Loucy (cell line): ENCODE measurements at regions not wholly inside any gene's neighbourhood (a gene's known extent, or its start where the extent isn't known, plus 50 kb on each side); places are given as distances from the start of the nearest gene placed in this dataset.

ENCODE experiments used
- H2AFZ ChIP-seq: fragments of 200-600 bp; sonication (generic); 2 replicates; pipeline ENCODE4 v1.6.0; 2016; ENCODE audit warnings: antibody characterized with exemption, mild to moderate bottlenecking, low read length, moderate library complexity
- H3F3A ChIP-seq: fragments of 200-600 bp; 2 replicates; pipeline ENCODE4 v1.6.0; 2016; ENCODE audit warnings: antibody characterized with exemption, low read depth, mild to moderate bottlenecking
- H3K27me3 ChIP-seq: fragments of 200-600 bp; sonication (generic); 2 replicates; pipeline ENCODE4 v1.6.1; 2014; ENCODE audit warnings: low read length, mild to moderate bottlenecking; ENCODE audit not compliant: insufficient read depth, poor library complexity, severe bottlenecking
- H3K36me3 ChIP-seq: fragments of 200-600 bp; sonication (generic); 2 replicates; pipeline ENCODE4 v1.6.1; 2016; ENCODE audit warnings: low read length; ENCODE audit not compliant: insufficient read depth
- H3K4me1 ChIP-seq: fragments of 200-600 bp; sonication (generic); 2 replicates; pipeline ENCODE4 v1.5.1; 2014; ENCODE audit warnings: low read length, mild to moderate bottlenecking; ENCODE audit not compliant: insufficient read depth, poor library complexity, severe bottlenecking
- H3K4me2 ChIP-seq: fragments of 200-600 bp; sonication (generic); 2 replicates; pipeline ENCODE4 v1.6.0; 2014; ENCODE audit warnings: antibody characterized with exemption, low read length, low read depth, mild to moderate bottlenecking; ENCODE audit not compliant: poor library complexity, severe bottlenecking
- H3K4me3 ChIP-seq: fragments of 200-600 bp; sonication (generic); 2 replicates; pipeline ENCODE4 v1.5.1; 2014; ENCODE audit warnings: low read length, mild to moderate bottlenecking, mixed read lengths; ENCODE audit not compliant: poor library complexity, severe bottlenecking
- H3K79me2 ChIP-seq: fragments of 200-600 bp; sonication (generic); 2 replicates; pipeline ENCODE4 v1.6.1; 2014; ENCODE audit warnings: low read length; ENCODE audit not compliant: insufficient read depth
- H3K9ac ChIP-seq: fragments of 200-600 bp; sonication (generic); 2 replicates; pipeline ENCODE4 v1.6.0; 2014; ENCODE audit warnings: mild to moderate bottlenecking, low read depth, low read length, moderate library complexity; ENCODE audit not compliant: poor library complexity, severe bottlenecking
- H3K9me2 ChIP-seq: fragments of 200-600 bp; sonication (generic); replicated peaks from 2 replicates; pipeline ENCODE4 v1.6.1; 2016; ENCODE audit warnings: low read depth, low read length, mixed read lengths
- H3K9me3 ChIP-seq: fragments of 200-600 bp; sonication (generic); 2 replicates; pipeline ENCODE4 v1.6.1; 2014; ENCODE audit warnings: mild to moderate bottlenecking, antibody characterized with exemption, low read length, low read depth; ENCODE audit not compliant: insufficient read depth
- H4K20me1 ChIP-seq: fragments of 200-600 bp; sonication (generic); 2 replicates; pipeline ENCODE4 v1.6.0; 2014; ENCODE audit warnings: antibody characterized with exemption, low read length, mild to moderate bottlenecking; ENCODE audit not compliant: insufficient read depth, poor library complexity, severe bottlenecking
- EZH2phosphoT487 ChIP-seq: fragments of 200-600 bp; IDR thresholded peaks from 2 replicates; pipeline ENCODE4 v1.6.1; 2018; ENCODE audit warnings: antibody characterized with exemption, mild to moderate bottlenecking, moderate library complexity, borderline replicate concordance
- TF ChIP-seq, protein P1 (sequence below): fragments of 200-600 bp; sonication (generic); conservative IDR thresholded peaks from 2 replicates; pipeline ENCODE4 v1.5.1; 2014; ENCODE audit warnings: mild to moderate bottlenecking, antibody characterized with exemption, low read length

DNA sequence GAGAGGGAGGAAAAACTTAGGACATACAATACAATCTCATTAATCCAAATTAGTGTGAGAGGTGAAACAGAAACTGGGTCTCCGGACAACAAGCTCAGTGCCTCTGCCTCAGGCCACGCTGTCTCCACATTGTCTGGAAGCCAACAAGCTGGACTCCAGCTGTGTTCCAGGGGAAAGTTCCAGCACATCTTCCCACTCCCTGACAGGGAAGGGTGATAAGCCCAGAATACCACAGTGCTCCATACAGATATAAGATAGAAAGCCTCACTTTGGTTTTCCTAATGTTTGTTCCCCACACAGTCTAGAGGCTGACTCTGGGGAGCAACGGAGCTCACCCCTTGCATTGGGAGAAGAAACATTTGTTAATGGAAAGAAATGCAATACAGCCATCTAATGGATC is 117.1 kb upstream of the SPTLC3 start:
- H3K9me2 ChIP-seq, result no peaks in the 10 kb centered on the region
- no peak for TF ChIP-seq EZH2phosphoT487
- TF ChIP-seq, protein P1, sequence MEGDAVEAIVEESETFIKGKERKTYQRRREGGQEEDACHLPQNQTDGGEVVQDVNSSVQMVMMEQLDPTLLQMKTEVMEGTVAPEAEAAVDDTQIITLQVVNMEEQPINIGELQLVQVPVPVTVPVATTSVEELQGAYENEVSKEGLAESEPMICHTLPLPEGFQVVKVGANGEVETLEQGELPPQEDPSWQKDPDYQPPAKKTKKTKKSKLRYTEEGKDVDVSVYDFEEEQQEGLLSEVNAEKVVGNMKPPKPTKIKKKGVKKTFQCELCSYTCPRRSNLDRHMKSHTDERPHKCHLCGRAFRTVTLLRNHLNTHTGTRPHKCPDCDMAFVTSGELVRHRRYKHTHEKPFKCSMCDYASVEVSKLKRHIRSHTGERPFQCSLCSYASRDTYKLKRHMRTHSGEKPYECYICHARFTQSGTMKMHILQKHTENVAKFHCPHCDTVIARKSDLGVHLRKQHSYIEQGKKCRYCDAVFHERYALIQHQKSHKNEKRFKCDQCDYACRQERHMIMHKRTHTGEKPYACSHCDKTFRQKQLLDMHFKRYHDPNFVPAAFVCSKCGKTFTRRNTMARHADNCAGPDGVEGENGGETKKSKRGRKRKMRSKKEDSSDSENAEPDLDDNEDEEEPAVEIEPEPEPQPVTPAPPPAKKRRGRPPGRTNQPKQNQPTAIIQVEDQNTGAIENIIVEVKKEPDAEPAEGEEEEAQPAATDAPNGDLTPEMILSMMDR, result no peak
- H4K20me1 ChIP-seq, result no peaks in the 10 kb centered on the region
- H3K4me2 ChIP-seq, result no peak overlapping the region
- H2AFZ ChIP-seq, result no peak overlapping the region
- no peak overlapping the region for H3K9ac ChIP-seq
- H3K4me1 ChIP-seq, result no peaks in the 10 kb centered on the region
- no peaks in the 10 kb centered on the region for H3K36me3 ChIP-seq
- no peaks in the 10 kb centered on the region for H3K79me2 ChIP-seq
- no peaks in the 10 kb centered on the region for H3K9me3 ChIP-seq
- no peak overlapping the region for H3K4me3 ChIP-seq
- H3K27me3 ChIP-seq, result no peaks in the 10 kb centered on the region
- H3F3A ChIP-seq, result no peaks in the 10 kb centered on the region

DNA sequence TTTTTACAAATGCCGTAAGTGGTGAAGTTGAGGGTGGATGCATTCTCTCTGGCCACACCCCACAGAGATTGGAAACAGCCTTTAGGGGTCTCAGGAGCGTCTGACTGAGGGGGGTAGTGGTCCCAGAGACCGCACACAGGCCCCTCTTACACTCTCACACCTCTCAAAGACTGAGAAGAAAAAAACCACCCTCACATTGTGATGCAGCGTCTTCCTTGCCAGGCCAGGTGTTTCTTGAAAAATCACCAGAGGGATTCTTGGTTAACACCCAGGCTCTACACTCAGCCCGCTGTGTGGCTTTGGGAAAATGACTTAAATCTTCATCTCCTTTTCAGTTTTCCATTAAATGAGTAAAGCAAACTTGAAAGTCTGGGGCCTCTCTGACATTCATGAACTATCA is 115.8 kb upstream of the SPTLC3 start:
- TF ChIP-seq EZH2phosphoT487, result no peak
- TF ChIP-seq, protein P1, result no peak
- H3K9ac ChIP-seq, result no peak overlapping the region
- H3K9me3 ChIP-seq, result no peaks in the 10 kb centered on the region
- no peak overlapping the region for H3K4me2 ChIP-seq
- H4K20me1 ChIP-seq, result no peaks in the 10 kb centered on the region
- no peak overlapping the region for H2AFZ ChIP-seq
- no peaks in the 10 kb centered on the region for H3K4me1 ChIP-seq
- no peaks in the 10 kb centered on the region for H3F3A ChIP-seq
- no peaks in the 10 kb centered on the region for H3K27me3 ChIP-seq
- H3K36me3 ChIP-seq, result no peaks in the 10 kb centered on the region
- H3K79me2 ChIP-seq, result no peaks in the 10 kb centered on the region
- no peaks in the 10 kb centered on the region for H3K9me2 ChIP-seq
- no peak overlapping the region for H3K4me3 ChIP-seq

DNA sequence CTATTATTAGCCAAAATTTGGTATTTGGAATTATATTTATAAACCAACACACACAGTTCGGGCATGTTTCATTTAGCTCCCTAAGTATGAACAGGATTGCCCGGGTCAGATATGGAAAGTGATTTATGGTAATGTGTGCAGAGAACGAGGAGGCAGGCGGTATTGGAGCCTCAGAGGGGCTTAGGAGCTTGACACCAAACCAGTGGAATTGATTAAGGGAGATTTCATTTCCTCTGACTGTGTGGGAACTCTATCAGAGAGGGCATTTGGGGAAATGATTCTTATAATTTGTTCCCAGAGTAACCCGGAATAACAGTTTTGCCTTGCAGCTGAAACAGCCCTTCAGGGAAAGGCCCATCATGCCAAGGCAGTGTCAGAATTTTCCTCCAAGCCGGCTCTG is 115.1 kb upstream of the SPTLC3 start:
- H3K4me1 ChIP-seq, result no peaks in the 10 kb centered on the region
- H3K79me2 ChIP-seq, result no peaks in the 10 kb centered on the region
- no peak overlapping the region for H3K4me2 ChIP-seq
- H3K36me3 ChIP-seq, result no peaks in the 10 kb centered on the region
- no peaks in the 10 kb centered on the region for H3K27me3 ChIP-seq
- H4K20me1 ChIP-seq, result no peaks in the 10 kb centered on the region
- H3K9me3 ChIP-seq, result no peaks in the 10 kb centered on the region
- H3K4me3 ChIP-seq, result no peak overlapping the region
- TF ChIP-seq, protein P1, result no peak
- TF ChIP-seq EZH2phosphoT487, result no peak
- no peaks in the 10 kb centered on the region for H3K9me2 ChIP-seq
- H3K9ac ChIP-seq, result no peak overlapping the region
- no peaks in the 10 kb centered on the region for H3F3A ChIP-seq
- no peak overlapping the region for H2AFZ ChIP-seq
